ENCODE measurements at regions not wholly inside any gene's neighbourhood (a gene's known extent, or its start where the extent isn't known, plus 50 kb on each side); places are given as distances from the start of the nearest gene placed in this dataset.

- TF ChIP-seq, protein P1, sequence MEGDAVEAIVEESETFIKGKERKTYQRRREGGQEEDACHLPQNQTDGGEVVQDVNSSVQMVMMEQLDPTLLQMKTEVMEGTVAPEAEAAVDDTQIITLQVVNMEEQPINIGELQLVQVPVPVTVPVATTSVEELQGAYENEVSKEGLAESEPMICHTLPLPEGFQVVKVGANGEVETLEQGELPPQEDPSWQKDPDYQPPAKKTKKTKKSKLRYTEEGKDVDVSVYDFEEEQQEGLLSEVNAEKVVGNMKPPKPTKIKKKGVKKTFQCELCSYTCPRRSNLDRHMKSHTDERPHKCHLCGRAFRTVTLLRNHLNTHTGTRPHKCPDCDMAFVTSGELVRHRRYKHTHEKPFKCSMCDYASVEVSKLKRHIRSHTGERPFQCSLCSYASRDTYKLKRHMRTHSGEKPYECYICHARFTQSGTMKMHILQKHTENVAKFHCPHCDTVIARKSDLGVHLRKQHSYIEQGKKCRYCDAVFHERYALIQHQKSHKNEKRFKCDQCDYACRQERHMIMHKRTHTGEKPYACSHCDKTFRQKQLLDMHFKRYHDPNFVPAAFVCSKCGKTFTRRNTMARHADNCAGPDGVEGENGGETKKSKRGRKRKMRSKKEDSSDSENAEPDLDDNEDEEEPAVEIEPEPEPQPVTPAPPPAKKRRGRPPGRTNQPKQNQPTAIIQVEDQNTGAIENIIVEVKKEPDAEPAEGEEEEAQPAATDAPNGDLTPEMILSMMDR (conservative IDR thresholded peaks at IDR 0.05 in 1 of 2, IDR thresholded peaks at IDR 0.05 in 1 of 2; ENCODE audit: extremely low read depth in 1 of 2, insufficient read depth in 1 of 2, low read depth in 1 of 2, low read length in 2 of 2) = no peak
- no peak for TF ChIP-seq EZH2 (IDR thresholded peaks at IDR 0.05; ENCODE audit: borderline replicate concordance, low read length)
Observed at GRCh38 chr14:22448035-22448904, 140.8 kb downstream of the DAD1 start.
